GM12878 (cell line): ENCODE measurements at regions not wholly inside any gene's neighbourhood (a gene's known extent, or its start where the extent isn't known, plus 50 kb on each side); places are given as distances from the start of the nearest gene placed in this dataset.

Experiments used
- CEBPZ ChIP-seq: fragments of 150-350 bp; IDR thresholded peaks from 2 replicates; pipeline ENCODE4 v1.6.1; 2016; ENCODE audit warnings: low read depth, low read length
- IKZF1 ChIP-seq: fragments of 450-650 bp; conservative IDR thresholded peaks from 2 replicates; pipeline ENCODE4 v1.6.1; 2017; ENCODE audit warnings: antibody characterized with exemption, mild to moderate bottlenecking
- LARP7 ChIP-seq: fragments of 450-650 bp; IDR thresholded peaks from 2 replicates; pipeline ENCODE4 v1.6.1; 2017; ENCODE audit warnings: mild to moderate bottlenecking
- MTA3 ChIP-seq: IDR thresholded peaks from 2 replicates; pipeline ENCODE4 v1.6.1; 2012; ENCODE audit warnings: low read length, inconsistent platforms, borderline replicate concordance
- NBN ChIP-seq: fragments of 450-650 bp; IDR thresholded peaks from 2 replicates; pipeline ENCODE4 v1.6.1; 2016
- RAD51 ChIP-seq: fragments of 450-650 bp; IDR thresholded peaks from 2 replicates; pipeline ENCODE4 v1.6.1; 2016; ENCODE audit warnings: moderate library complexity, mild to moderate bottlenecking, inconsistent platforms
- RCOR1 ChIP-seq: conservative IDR thresholded peaks from 2 replicates; pipeline ENCODE4 v1.6.1; 2012; ENCODE audit warnings: low read depth, low read length, improper control_type of control experiment
- RELB ChIP-seq: fragments of 450-650 bp; IDR thresholded peaks from 2 replicates; pipeline ENCODE4 v1.6.1; 2017; ENCODE audit warnings: low read depth, mild to moderate bottlenecking, moderate library complexity
- SMC3 ChIP-seq: IDR thresholded peaks from 2 replicates; pipeline ENCODE4 v1.6.1; 2011; ENCODE audit warnings: low read length, improper control_type of control experiment, borderline replicate concordance
- SPI1 ChIP-seq: IDR thresholded peaks from 2 replicates; pipeline ENCODE4 v1.6.1; 2011; ENCODE audit warnings: low read depth, mild to moderate bottlenecking, low read length, moderate library complexity, borderline replicate concordance; ENCODE audit not compliant: insufficient read depth
- SRF ChIP-seq, 2 experiments: IDR thresholded peaks; 2 replicates each; pipeline ENCODE4 v1.6.1; 2011; ENCODE audit warnings: low read depth in 2 of 2, low read length in 2 of 2, mild to moderate bottlenecking in 1 of 2, moderate library complexity in 1 of 2
- ZBTB4 ChIP-seq: fragments of 450-650 bp; formaldehyde crosslinking; IDR thresholded peaks from 2 replicates; pipeline ENCODE4 v1.4.0; 2022; ENCODE audit warnings: mild to moderate bottlenecking, moderate library complexity
- TF ChIP-seq, protein P1 (sequence below): IDR thresholded peaks from 2 replicates; pipeline ENCODE4 v1.6.1; 2012; ENCODE audit warnings: low read depth, low read length, improper control_type of control experiment
- TF ChIP-seq, protein P2 (sequence below): fragments of 450-650 bp; IDR thresholded peaks from 2 replicates; pipeline ENCODE4 v1.6.1; 2017; ENCODE audit warnings: borderline replicate concordance
- TF ChIP-seq, protein P3 (sequence below): fragments of 450-650 bp; IDR thresholded peaks from 2 replicates; pipeline ENCODE4 v1.6.1; 2017; ENCODE audit warnings: antibody characterized with exemption, mild to moderate bottlenecking, moderate library complexity

DNA sequence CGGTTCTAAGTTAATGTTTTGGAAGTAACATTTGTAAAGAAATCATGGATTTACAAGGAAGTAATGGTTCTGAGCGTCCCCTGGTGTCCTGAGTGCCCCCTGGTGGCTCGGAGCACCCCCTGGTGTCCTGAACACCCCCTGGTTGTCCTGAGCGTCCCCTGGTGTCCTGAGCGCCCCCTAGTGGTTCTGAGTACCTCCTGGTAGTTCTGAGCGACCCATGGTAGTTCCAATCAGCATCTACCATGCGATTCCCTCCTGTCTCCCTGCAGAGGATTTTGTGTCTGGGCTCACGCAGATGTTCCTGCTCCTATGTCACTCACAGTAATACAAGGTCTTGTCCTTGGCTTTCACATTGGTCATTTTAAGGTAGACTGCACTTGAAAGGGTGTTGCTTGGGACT, 1352.9 kb downstream of the TMEM121 start (continued):
- TF ChIP-seq CEBPZ (no peak), RAD51 (no peak), RCOR1 (no peak), IKZF1 (no peak), MTA3 (no peak), ZBTB4 (no peak), NBN (0 out of 2 replicates have a peak, but pooled peaks have one; percentile 26), RELB (no peak), SMC3 (peak; percentile 53; the same call in 1 of the 2 replicates), LARP7 (no peak), SPI1 (no peak), SRF (IDR thresholded peaks at IDR 0.05; ENCODE audit: low read depth in 2 of 2, low read length in 2 of 2) (no peak)
- TF ChIP-seq, protein P1, sequence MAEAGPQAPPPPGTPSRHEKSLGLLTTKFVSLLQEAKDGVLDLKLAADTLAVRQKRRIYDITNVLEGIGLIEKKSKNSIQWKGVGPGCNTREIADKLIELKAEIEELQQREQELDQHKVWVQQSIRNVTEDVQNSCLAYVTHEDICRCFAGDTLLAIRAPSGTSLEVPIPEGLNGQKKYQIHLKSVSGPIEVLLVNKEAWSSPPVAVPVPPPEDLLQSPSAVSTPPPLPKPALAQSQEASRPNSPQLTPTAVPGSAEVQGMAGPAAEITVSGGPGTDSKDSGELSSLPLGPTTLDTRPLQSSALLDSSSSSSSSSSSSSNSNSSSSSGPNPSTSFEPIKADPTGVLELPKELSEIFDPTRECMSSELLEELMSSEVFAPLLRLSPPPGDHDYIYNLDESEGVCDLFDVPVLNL = no peak
- TF ChIP-seq, protein P2, sequence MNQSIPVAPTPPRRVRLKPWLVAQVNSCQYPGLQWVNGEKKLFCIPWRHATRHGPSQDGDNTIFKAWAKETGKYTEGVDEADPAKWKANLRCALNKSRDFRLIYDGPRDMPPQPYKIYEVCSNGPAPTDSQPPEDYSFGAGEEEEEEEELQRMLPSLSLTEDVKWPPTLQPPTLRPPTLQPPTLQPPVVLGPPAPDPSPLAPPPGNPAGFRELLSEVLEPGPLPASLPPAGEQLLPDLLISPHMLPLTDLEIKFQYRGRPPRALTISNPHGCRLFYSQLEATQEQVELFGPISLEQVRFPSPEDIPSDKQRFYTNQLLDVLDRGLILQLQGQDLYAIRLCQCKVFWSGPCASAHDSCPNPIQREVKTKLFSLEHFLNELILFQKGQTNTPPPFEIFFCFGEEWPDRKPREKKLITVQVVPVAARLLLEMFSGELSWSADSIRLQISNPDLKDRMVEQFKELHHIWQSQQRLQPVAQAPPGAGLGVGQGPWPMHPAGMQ = no peak
- TF ChIP-seq, protein P3, sequence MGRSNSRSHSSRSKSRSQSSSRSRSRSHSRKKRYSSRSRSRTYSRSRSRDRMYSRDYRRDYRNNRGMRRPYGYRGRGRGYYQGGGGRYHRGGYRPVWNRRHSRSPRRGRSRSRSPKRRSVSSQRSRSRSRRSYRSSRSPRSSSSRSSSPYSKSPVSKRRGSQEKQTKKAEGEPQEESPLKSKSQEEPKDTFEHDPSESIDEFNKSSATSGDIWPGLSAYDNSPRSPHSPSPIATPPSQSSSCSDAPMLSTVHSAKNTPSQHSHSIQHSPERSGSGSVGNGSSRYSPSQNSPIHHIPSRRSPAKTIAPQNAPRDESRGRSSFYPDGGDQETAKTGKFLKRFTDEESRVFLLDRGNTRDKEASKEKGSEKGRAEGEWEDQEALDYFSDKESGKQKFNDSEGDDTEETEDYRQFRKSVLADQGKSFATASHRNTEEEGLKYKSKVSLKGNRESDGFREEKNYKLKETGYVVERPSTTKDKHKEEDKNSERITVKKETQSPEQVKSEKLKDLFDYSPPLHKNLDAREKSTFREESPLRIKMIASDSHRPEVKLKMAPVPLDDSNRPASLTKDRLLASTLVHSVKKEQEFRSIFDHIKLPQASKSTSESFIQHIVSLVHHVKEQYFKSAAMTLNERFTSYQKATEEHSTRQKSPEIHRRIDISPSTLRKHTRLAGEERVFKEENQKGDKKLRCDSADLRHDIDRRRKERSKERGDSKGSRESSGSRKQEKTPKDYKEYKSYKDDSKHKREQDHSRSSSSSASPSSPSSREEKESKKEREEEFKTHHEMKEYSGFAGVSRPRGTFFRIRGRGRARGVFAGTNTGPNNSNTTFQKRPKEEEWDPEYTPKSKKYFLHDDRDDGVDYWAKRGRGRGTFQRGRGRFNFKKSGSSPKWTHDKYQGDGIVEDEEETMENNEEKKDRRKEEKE = no peak
